Activated CD4-positive, alpha-beta T cell treated with anti-CD3 and anti-CD28 coated beads, Interleukin-2, amount 50 U/mL, for 16 hours (primary cell): ENCODE measurements at regions not wholly inside any gene's neighbourhood (a gene's known extent, or its start where the extent isn't known, plus 50 kb on each side); places are given as distances from the start of the nearest gene placed in this dataset.
"Not testable (repeated sequence)": the region's sequence is repeated elsewhere in the genome, so short reads cannot be mapped to it uniquely, and the experiment has no call there.

Source experiments
- DNase-seq: peaks from one replicate; pipeline ENCODE4 v3.0.0-alpha.2; 2020

- DNase-seq = no peak
These were observed 762.8 kb upstream of the GRAMD2B start for GRCh38 chr5:125660231-125660895.

GRCh38 chr5:125661584-125661983 is 761.6 kb upstream of the GRAMD2B start:
- no peak for DNase-seq

GRCh38 chr5:125668884-125669283 is 754.3 kb upstream of the GRAMD2B start:
- DNase-seq = no peak

GRCh38 chr5:125673359-125673950 is 749.8 kb upstream of the GRAMD2B start:
- DNase-seq = no peak

GRCh38 chr5:125679522-125679921 is 743.7 kb upstream of the GRAMD2B start:
- no peak for DNase-seq

- DNase-seq = no peak
These were observed 739.5 kb upstream of the GRAMD2B start for GRCh38 chr5:125683669-125684068.

GRCh38 chr5:125685771-125686170 is 737.4 kb upstream of the GRAMD2B start:
- no peak for DNase-seq

GRCh38 chr5:125691738-125692530 is 731.3 kb upstream of the GRAMD2B start:
- DNase-seq = not testable (repeated sequence)

GRCh38 chr5:125695996-125696655 is 727.1 kb upstream of the GRAMD2B start:
- DNase-seq = no peak

- DNase-seq = no peak
These were observed 726.4 kb upstream of the GRAMD2B start for GRCh38 chr5:125696762-125697161.

- DNase-seq = no peak
These were observed 724.8 kb upstream of the GRAMD2B start for GRCh38 chr5:125698420-125698819.

GRCh38 chr5:125699860-125700259 is 723.3 kb upstream of the GRAMD2B start:
- DNase-seq = no peak

GRCh38 chr5:125700380-125700861 is 722.8 kb upstream of the GRAMD2B start:
- DNase-seq = no peak

- DNase-seq = no peak
These were observed 719.6 kb upstream of the GRAMD2B start for GRCh38 chr5:125703616-125704015.

GRCh38 chr5:125704888-125705287 is 718.3 kb upstream of the GRAMD2B start:
- DNase-seq = no peak

- DNase-seq = no peak
These were observed 714.6 kb upstream of the GRAMD2B start for GRCh38 chr5:125708583-125708982.

GRCh38 chr5:125710745-125711144 is 712.5 kb upstream of the GRAMD2B start:
- no peak for DNase-seq

- DNase-seq = no peak
These were observed 710.8 kb upstream of the GRAMD2B start for GRCh38 chr5:125712397-125712796.

GRCh38 chr5:125713109-125713805 is 710.0 kb upstream of the GRAMD2B start:
- DNase-seq = no peak

- no peak for DNase-seq
These were observed 708.0 kb upstream of the GRAMD2B start for GRCh38 chr5:125715216-125715615.

- DNase-seq = no peak
These were observed 706.0 kb upstream of the GRAMD2B start for GRCh38 chr5:125717209-125717608.

GRCh38 chr5:125719681-125720347 is 703.4 kb upstream of the GRAMD2B start:
- no peak for DNase-seq
